ENCODE measurements at regions not wholly inside any gene's neighbourhood (a gene's known extent, or its start where the extent isn't known, plus 50 kb on each side); places are given as distances from the start of the nearest gene placed in this dataset.

DNA sequence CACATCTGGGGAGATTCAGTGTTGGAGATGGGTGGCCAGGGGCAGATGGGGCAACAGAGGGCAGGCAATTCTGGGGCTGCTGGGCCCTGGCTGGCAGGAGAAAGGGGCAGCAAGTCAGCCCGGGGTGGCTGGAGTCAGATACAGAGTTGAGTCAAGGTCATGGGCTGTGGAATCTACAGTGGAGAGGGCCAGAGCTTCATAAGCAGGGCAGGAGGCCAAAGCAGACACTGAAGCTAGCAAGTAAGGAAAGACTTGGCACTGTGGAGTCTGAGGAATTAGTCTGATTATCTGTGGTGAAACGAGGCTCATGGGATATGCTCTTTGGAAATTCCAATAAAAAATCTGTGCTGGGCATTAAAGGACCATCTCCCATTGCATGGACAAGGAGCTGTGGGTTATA lies 95.5 kb downstream of the TMX1 start:
- Histone ChIP-seq H3K36me3 (ENCODE audit: control insufficient read depth, insufficient read depth, low read length) (no peaks in the 10 kb centered on the region), H3K27me3 (ENCODE audit: control insufficient read depth, insufficient read depth, low read length) (no peaks in the 10 kb centered on the region), H3K4me3 (ENCODE audit: low read depth, low read length) (no peak overlapping the region)
- DNase-seq (ENCODE audit: low read depth), result no peak
- ChIA-PET POLR2A (no interaction called here), CTCF (interaction anchor here (0.9 to 1.4 kb wide), 3 partner anchors 9 to 52 kb away, joined by 3 read pairs; no protein-coding TSS in a partner anchor)
- TF ChIP-seq, protein P1, sequence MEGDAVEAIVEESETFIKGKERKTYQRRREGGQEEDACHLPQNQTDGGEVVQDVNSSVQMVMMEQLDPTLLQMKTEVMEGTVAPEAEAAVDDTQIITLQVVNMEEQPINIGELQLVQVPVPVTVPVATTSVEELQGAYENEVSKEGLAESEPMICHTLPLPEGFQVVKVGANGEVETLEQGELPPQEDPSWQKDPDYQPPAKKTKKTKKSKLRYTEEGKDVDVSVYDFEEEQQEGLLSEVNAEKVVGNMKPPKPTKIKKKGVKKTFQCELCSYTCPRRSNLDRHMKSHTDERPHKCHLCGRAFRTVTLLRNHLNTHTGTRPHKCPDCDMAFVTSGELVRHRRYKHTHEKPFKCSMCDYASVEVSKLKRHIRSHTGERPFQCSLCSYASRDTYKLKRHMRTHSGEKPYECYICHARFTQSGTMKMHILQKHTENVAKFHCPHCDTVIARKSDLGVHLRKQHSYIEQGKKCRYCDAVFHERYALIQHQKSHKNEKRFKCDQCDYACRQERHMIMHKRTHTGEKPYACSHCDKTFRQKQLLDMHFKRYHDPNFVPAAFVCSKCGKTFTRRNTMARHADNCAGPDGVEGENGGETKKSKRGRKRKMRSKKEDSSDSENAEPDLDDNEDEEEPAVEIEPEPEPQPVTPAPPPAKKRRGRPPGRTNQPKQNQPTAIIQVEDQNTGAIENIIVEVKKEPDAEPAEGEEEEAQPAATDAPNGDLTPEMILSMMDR (IDR thresholded peaks at IDR 0.05; ENCODE audit: insufficient read depth, low read depth, low read length), result no peak

DNA sequence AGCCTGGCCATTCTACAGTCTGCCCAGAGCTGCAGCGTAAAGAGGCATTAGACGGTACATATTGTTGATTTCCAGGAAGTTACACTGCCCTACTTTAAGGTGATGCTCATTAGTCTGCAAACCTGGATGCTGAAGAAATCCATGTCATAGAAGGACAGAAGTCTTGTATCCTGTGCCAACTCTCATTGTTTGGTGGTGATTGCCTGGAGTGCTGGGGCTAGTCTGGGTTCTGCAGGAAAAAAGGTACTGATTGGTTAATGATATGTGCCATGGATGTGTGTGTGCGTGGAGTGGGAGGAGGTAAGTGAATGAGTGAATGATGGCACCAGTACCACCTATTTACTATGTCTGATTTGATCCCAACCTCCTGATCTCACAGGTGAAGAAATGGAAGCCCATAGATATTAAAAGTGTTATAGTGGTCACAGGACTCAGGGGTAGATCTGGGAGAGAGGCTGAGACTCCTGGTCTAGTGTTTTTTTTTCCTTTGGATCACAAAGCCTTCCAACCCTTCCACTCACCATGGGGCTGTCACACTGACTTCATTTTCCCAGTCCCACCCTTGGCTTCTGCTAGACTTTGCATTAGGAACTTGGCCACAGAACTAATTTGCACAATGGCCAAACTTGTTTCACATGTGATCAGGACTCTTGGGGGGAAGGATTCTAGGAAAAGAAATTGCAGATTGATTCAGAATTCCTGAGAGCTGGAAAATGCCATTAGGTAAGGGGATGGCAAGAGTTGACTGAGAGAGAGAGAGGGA lies 96.1 kb downstream of the TMX1 start:
- POLR2A ChIA-PET, result no interaction called here
- Histone ChIP-seq H3K36me3 (ENCODE audit: control insufficient read depth, insufficient read depth, low read length) (no peaks in the 10 kb centered on the region), H3K27me3 (ENCODE audit: control insufficient read depth, insufficient read depth, low read length) (no peaks in the 10 kb centered on the region), H3K4me3 (ENCODE audit: low read depth, low read length) (no peak overlapping the region)
- CTCF ChIA-PET, result interaction anchor here (0.7 to 1.4 kb wide), 2 partner anchors 9 to 14 kb away, joined by 3 read pairs; no protein-coding TSS in a partner anchor
- no peak for DNase-seq (ENCODE audit: low read depth)
- TF ChIP-seq, protein P1 (IDR thresholded peaks at IDR 0.05; ENCODE audit: insufficient read depth, low read depth, low read length), result no peak

DNA sequence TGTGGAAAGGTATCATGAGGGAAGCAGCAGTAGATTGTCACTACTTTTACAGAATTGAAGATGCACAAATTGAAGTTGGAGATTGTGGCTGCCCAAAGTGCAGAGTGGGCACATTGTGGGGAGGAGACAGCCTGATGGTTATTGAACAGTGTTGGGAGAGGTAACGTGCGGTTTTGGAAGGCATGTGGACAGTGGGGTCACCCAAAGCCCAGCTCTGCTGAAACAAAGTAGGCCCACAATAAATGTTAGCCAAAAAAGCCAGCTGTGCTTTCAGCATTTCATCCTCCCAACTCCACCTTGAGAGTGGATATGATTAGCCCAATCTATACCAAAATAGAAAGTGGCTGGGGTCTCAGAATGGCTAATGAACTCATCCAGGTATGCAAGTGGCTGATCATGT lies 96.7 kb downstream of the TMX1 start:
- TF ChIP-seq, protein P1 (IDR thresholded peaks at IDR 0.05; ENCODE audit: insufficient read depth, low read depth, low read length), result no peak
- DNase-seq (ENCODE audit: low read depth), result no peak
- H3K36me3 ChIP-seq (ENCODE audit: control insufficient read depth, insufficient read depth, low read length), result no peaks in the 10 kb centered on the region
- no peak overlapping the region for H3K4me3 ChIP-seq (ENCODE audit: low read depth, low read length)
- POLR2A ChIA-PET, result no interaction called here
- CTCF ChIA-PET, result interaction anchor here (0.7 to 2.4 kb wide), 3 partner anchors 10 to 14 kb away, joined by 3 to 10 read pairs (median 3); no protein-coding TSS in a partner anchor
- no peaks in the 10 kb centered on the region for H3K27me3 ChIP-seq (ENCODE audit: control insufficient read depth, insufficient read depth, low read length)

DNA sequence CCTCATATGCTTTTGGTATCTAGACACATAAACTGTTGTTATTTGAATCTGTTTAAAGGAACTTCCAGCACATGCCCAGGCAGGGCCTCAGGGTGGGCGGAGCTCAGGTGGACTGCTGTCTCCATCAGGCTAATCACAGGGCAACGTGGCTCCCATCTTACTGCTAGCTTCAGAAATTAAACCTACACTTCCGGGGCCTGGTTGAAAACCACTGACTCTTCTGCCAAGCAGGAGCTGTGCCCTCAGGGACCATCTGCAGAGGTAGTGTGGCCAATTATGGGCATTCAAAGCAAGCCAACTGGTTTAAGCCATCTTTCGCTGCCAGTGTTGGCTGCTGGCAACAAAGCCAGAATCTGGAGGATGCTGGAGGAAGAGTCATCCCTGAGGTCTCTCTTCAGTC lies 97.5 kb downstream of the TMX1 start:
- no peak for DNase-seq (ENCODE audit: low read depth)
- Histone ChIP-seq H3K4me3 (ENCODE audit: low read depth, low read length) (no peak overlapping the region), H3K27me3 (ENCODE audit: control insufficient read depth, insufficient read depth, low read length) (no peaks in the 10 kb centered on the region), H3K36me3 (ENCODE audit: control insufficient read depth, insufficient read depth, low read length) (no peaks in the 10 kb centered on the region)
- POLR2A ChIA-PET, result no interaction called here
- CTCF ChIA-PET, result interaction anchor here (0.7 to 2.4 kb wide), 3 partner anchors 11 to 25 kb away, joined by 3 to 10 read pairs (median 3); no protein-coding TSS in a partner anchor
- TF ChIP-seq, protein P1 (IDR thresholded peaks at IDR 0.05; ENCODE audit: insufficient read depth, low read depth, low read length), result no peak

DNA sequence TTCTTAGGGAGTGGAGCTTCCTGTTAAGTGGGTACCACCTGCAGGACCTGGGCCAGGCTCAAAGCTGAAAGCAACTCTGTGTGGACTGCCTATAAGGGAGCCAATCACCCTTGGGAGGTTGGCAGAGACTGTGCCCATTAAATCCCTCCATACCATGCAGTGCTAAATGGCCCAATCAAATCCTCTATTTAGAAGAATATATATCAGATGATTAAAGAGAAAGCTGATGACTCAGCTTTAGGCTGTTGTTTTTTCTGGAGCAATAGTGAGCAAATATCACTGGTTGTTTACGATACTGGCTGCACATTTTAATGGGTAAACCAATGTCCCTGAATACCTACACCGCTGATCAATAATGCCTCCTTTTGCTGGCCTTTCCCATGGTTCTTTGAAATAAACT lies 101.3 kb downstream of the TMX1 start:
- H3K36me3 ChIP-seq (ENCODE audit: control insufficient read depth, insufficient read depth, low read length), result no peaks in the 10 kb centered on the region
- no peaks in the 10 kb centered on the region for H3K27me3 ChIP-seq (ENCODE audit: control insufficient read depth, insufficient read depth, low read length)
- DNase-seq (ENCODE audit: low read depth), result no peak
- no peak overlapping the region for H3K4me3 ChIP-seq (ENCODE audit: low read depth, low read length)
- ChIA-PET CTCF (no interaction called here), POLR2A (no interaction called here)
- TF ChIP-seq, protein P1 (IDR thresholded peaks at IDR 0.05; ENCODE audit: insufficient read depth, low read depth, low read length), result no peak

Data from BJ (cell line).